ENCODE measurements at regions not wholly inside any gene's neighbourhood (a gene's known extent, or its start where the extent isn't known, plus 50 kb on each side); places are given as distances from the start of the nearest gene placed in this dataset.

DNA sequence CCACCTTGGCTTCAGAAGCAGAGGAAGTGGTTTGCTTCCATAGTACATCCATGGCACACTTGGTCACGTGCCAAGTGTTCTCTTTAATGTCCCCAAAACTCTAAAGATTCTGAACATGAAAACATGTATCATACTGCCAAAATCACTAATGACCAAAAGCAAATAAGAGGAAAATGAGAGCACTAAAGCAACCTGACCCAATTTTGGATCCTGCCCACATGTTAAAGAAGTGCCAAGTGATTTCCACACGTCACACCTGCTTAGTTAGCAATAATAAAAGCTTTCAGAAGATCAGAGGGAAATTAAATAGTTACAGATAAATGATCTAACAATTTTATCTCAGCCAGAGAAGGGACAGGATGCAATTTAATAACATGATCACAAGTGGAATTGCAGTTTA is 1170.0 kb downstream of the XPNPEP1 start (continued):
- TF ChIP-seq, protein P1, sequence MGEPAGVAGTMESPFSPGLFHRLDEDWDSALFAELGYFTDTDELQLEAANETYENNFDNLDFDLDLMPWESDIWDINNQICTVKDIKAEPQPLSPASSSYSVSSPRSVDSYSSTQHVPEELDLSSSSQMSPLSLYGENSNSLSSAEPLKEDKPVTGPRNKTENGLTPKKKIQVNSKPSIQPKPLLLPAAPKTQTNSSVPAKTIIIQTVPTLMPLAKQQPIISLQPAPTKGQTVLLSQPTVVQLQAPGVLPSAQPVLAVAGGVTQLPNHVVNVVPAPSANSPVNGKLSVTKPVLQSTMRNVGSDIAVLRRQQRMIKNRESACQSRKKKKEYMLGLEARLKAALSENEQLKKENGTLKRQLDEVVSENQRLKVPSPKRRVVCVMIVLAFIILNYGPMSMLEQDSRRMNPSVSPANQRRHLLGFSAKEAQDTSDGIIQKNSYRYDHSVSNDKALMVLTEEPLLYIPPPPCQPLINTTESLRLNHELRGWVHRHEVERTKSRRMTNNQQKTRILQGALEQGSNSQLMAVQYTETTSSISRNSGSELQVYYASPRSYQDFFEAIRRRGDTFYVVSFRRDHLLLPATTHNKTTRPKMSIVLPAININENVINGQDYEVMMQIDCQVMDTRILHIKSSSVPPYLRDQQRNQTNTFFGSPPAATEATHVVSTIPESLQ (CRISPR knock-in tag; IDR thresholded peaks at IDR 0.05): no peak

DNA sequence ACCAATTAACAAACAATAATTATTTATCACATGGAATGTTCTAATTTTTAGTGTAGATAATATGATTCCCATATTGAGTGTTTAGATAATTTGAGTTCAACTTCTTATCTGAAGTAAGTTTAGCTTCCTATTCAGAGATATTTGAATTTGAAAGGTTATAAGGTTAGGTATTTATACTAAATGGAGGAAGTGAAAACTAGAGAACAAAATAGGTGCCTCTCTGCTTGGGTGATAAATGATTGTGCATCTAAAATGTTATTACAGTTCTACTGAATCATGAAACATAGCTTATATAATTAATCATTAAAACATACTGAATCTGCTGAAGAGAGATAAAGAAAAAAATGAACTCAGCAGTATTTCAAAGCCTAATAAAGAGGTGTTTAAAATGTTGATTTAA is 1174.3 kb downstream of the XPNPEP1 start:
- CTCF ChIA-PET: no interaction called here
- H3K9me3 Mint-ChIP-seq: peaks cover 9% of the 10 kb centered on the region; the same call in 1 of the 2 replicates
- no peaks in the 10 kb centered on the region for H3K27me3 Mint-ChIP-seq (ENCODE audit: low read depth)
- POLR2A ChIA-PET: no interaction called here
- H3K36me3 Mint-ChIP-seq: no peaks in the 10 kb centered on the region
- TF ChIP-seq RELA (CRISPR knock-in tag; IDR thresholded peaks at IDR 0.05; ENCODE audit: borderline replicate concordance): no peak
- TF ChIP-seq, protein P2, sequence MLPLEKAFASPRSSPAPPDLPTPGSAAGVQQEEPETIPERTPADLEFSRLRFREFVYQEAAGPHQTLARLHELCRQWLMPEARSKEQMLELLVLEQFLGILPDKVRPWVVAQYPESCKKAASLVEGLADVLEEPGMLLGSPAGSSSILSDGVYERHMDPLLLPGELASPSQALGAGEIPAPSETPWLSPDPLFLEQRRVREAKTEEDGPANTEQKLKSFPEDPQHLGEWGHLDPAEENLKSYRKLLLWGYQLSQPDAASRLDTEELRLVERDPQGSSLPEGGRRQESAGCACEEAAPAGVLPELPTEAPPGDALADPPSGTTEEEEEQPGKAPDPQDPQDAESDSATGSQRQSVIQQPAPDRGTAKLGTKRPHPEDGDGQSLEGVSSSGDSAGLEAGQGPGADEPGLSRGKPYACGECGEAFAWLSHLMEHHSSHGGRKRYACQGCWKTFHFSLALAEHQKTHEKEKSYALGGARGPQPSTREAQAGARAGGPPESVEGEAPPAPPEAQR (CRISPR knock-in tag; IDR thresholded peaks at IDR 0.05): no peak
- TF ChIP-seq SMAD4 (CRISPR knock-in tag; IDR thresholded peaks at IDR 0.05): no peak
- TF ChIP-seq, protein P3, sequence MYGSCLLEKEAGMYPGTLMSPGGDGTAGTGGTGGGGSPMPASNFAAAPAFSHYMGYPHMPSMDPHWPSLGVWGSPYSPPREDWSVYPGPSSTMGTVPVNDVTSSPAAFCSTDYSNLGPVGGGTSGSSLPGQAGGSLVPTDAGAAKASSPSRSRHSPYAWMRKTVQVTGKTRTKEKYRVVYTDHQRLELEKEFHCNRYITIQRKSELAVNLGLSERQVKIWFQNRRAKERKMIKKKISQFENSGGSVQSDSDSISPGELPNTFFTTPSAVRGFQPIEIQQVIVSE (CRISPR knock-in tag; IDR thresholded peaks at IDR 0.05; ENCODE audit: borderline replicate concordance): no peak
- TF ChIP-seq CBFB (CRISPR knock-in tag; IDR thresholded peaks at IDR 0.05; ENCODE audit: low read depth): no peak
- TF ChIP-seq, protein P1 (CRISPR knock-in tag; IDR thresholded peaks at IDR 0.05): no peak
- TF ChIP-seq SMAD3 (CRISPR knock-in tag; IDR thresholded peaks at IDR 0.05; ENCODE audit: borderline replicate concordance): no peak
- TF ChIP-seq, protein P4, sequence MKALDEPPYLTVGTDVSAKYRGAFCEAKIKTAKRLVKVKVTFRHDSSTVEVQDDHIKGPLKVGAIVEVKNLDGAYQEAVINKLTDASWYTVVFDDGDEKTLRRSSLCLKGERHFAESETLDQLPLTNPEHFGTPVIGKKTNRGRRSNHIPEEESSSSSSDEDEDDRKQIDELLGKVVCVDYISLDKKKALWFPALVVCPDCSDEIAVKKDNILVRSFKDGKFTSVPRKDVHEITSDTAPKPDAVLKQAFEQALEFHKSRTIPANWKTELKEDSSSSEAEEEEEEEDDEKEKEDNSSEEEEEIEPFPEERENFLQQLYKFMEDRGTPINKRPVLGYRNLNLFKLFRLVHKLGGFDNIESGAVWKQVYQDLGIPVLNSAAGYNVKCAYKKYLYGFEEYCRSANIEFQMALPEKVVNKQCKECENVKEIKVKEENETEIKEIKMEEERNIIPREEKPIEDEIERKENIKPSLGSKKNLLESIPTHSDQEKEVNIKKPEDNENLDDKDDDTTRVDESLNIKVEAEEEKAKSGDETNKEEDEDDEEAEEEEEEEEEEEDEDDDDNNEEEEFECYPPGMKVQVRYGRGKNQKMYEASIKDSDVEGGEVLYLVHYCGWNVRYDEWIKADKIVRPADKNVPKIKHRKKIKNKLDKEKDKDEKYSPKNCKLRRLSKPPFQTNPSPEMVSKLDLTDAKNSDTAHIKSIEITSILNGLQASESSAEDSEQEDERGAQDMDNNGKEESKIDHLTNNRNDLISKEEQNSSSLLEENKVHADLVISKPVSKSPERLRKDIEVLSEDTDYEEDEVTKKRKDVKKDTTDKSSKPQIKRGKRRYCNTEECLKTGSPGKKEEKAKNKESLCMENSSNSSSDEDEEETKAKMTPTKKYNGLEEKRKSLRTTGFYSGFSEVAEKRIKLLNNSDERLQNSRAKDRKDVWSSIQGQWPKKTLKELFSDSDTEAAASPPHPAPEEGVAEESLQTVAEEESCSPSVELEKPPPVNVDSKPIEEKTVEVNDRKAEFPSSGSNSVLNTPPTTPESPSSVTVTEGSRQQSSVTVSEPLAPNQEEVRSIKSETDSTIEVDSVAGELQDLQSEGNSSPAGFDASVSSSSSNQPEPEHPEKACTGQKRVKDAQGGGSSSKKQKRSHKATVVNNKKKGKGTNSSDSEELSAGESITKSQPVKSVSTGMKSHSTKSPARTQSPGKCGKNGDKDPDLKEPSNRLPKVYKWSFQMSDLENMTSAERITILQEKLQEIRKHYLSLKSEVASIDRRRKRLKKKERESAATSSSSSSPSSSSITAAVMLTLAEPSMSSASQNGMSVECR (CRISPR knock-in tag; IDR thresholded peaks at IDR 0.05; ENCODE audit: borderline replicate concordance): no peak
- no peak for TF ChIP-seq TEAD4 (CRISPR knock-in tag; IDR thresholded peaks at IDR 0.05)
- TF ChIP-seq ZNF416 (CRISPR knock-in tag; IDR thresholded peaks at IDR 0.05): no peak
- TF ChIP-seq, protein P5, sequence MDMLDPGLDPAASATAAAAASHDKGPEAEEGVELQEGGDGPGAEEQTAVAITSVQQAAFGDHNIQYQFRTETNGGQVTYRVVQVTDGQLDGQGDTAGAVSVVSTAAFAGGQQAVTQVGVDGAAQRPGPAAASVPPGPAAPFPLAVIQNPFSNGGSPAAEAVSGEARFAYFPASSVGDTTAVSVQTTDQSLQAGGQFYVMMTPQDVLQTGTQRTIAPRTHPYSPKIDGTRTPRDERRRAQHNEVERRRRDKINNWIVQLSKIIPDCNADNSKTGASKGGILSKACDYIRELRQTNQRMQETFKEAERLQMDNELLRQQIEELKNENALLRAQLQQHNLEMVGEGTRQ (CRISPR knock-in tag; IDR thresholded peaks at IDR 0.05): no peak
- no peak for TF ChIP-seq SOX15 (CRISPR knock-in tag; IDR thresholded peaks at IDR 0.05)
- no peak for TF ChIP-seq GABPB1 (CRISPR knock-in tag; IDR thresholded peaks at IDR 0.05)
- TF ChIP-seq JAZF1 (CRISPR knock-in tag; IDR thresholded peaks at IDR 0.05): no peak
- no peak overlapping the region for H3K4me3 Mint-ChIP-seq
- H3K27ac Mint-ChIP-seq: no peak overlapping the region
- no peak for ATAC-seq
- no peak for DNase-seq (ENCODE audit: low spot score)
- no peaks in the 10 kb centered on the region for H3K4me1 Mint-ChIP-seq

All from WTC11 (cell line).